Mesodermal cell (in vitro differentiated cells): ENCODE measurements at regions not wholly inside any gene's neighbourhood (a gene's known extent, or its start where the extent isn't known, plus 50 kb on each side); places are given as distances from the start of the nearest gene placed in this dataset.
"Not testable (repeated sequence)": the region's sequence is repeated elsewhere in the genome, so short reads cannot be mapped to it uniquely, and the experiment has no call there.

Experiments used
- H3K27ac ChIP-seq: 2 replicates; pipeline ENCODE4 v1.7.0; 2013; ENCODE audit warnings: mild to moderate bottlenecking, low read depth, low read length, moderate library complexity; ENCODE audit not compliant: severe bottlenecking
- H3K36me3 ChIP-seq: 2 replicates; pipeline ENCODE4 v1.7.1; 2013; ENCODE audit warnings: mild to moderate bottlenecking, low read length, moderate library complexity; ENCODE audit not compliant: control insufficient read depth, insufficient read depth
- H3K4me1 ChIP-seq: one replicate; pipeline ENCODE4 v1.7.1; 2013; ENCODE audit warnings: mild to moderate bottlenecking, low read length; ENCODE audit not compliant: insufficient read depth, control insufficient read depth, poor library complexity, severe bottlenecking
- H3K4me3 ChIP-seq: 2 replicates; pipeline ENCODE4 v1.7.0; 2013; ENCODE audit warnings: low read length, control low read depth, mild to moderate bottlenecking; ENCODE audit not compliant: insufficient read depth, poor library complexity, severe bottlenecking; ENCODE audit errors: extremely low read depth
- H3K9me3 ChIP-seq: 2 replicates; pipeline ENCODE4 v1.7.1; 2013; ENCODE audit warnings: mild to moderate bottlenecking, low read length, moderate library complexity; ENCODE audit not compliant: control insufficient read depth
- WGBS, 2 experiments: methylation state at CpG; one replicate each; pipeline ENCODE4 v1.1.5; 2013; ENCODE audit warnings: missing lambda C conversion rate in 2 of 2; ENCODE audit not compliant: insufficient coverage in 2 of 2; 5-methylcytosine and 5-hydroxymethylcytosine counted together

GRCh38 chr18:51543658-51544155 is 346.2 kb upstream of the MEX3C start:
- Histone ChIP-seq H3K36me3 (no peaks in the 10 kb centered on the region), H3K4me3 (no peak overlapping the region), H3K4me1 (no peaks in the 10 kb centered on the region), H3K27ac (no peak overlapping the region), H3K9me3 (no peaks in the 10 kb centered on the region)
- WGBS, 2 experiments = 89% methylated on average over 1 of the region's 1 CpG; no CpG with 5 or more reads in 1 of the 2 experiments

- Histone ChIP-seq H3K27ac (no peak overlapping the region), H3K4me1 (no peaks in the 10 kb centered on the region), H3K9me3 (no peaks in the 10 kb centered on the region), H3K4me3 (no peak overlapping the region), H3K36me3 (no peaks in the 10 kb centered on the region)
- WGBS, 2 experiments = 100% methylated on average over 1 to 2 of the region's 4 CpGs
Measured at GRCh38 chr18:51545446-51545845, 348.0 kb upstream of the MEX3C start.

GRCh38 chr18:51559198-51559901 is 361.9 kb upstream of the MEX3C start:
- H3K4me1 ChIP-seq = no peaks in the 10 kb centered on the region
- 100% methylated on average over 1 of the region's 2 CpGs for WGBS, 2 experiments
- H3K27ac ChIP-seq = no peak overlapping the region
- no peaks in the 10 kb centered on the region for H3K36me3 ChIP-seq
- no peak overlapping the region for H3K4me3 ChIP-seq
- H3K9me3 ChIP-seq = no peaks in the 10 kb centered on the region

GRCh38 chr18:51559902-51560287 is 362.4 kb upstream of the MEX3C start:
- Histone ChIP-seq H3K4me3 (no peak overlapping the region), H3K36me3 (no peaks in the 10 kb centered on the region), H3K4me1 (no peaks in the 10 kb centered on the region), H3K9me3 (no peaks in the 10 kb centered on the region), H3K27ac (no peak overlapping the region)
- 63% methylated on average over 1 of the region's 1 CpG; no CpG with 5 or more reads in 1 of the 2 experiments for WGBS, 2 experiments

- 100% methylated on average over 2 of the region's 4 CpGs; no CpG with 5 or more reads in 1 of the 2 experiments for WGBS, 2 experiments
- Histone ChIP-seq H3K4me3 (no peak overlapping the region), H3K4me1 (no peaks in the 10 kb centered on the region), H3K36me3 (no peaks in the 10 kb centered on the region), H3K27ac (no peak overlapping the region), H3K9me3 (no peaks in the 10 kb centered on the region)
Measured at GRCh38 chr18:51561821-51562220, 364.3 kb upstream of the MEX3C start.

- no peak overlapping the region for H3K27ac ChIP-seq
- no peaks in the 10 kb centered on the region for H3K9me3 ChIP-seq
- no peaks in the 10 kb centered on the region for H3K36me3 ChIP-seq
- 77 to 83% methylated on average over 1 to 3 of the region's 5 CpGs for WGBS, 2 experiments
- no peak overlapping the region for H3K4me3 ChIP-seq
- no peaks in the 10 kb centered on the region for H3K4me1 ChIP-seq
Measured at GRCh38 chr18:51562866-51563265, 365.4 kb upstream of the MEX3C start.

- 67 to 79% methylated on average over 4 to 6 of the region's 6 CpGs for WGBS, 2 experiments
- no peaks in the 10 kb centered on the region for H3K36me3 ChIP-seq
- no peak overlapping the region for H3K4me3 ChIP-seq
- no peaks in the 10 kb centered on the region for H3K4me1 ChIP-seq
- no peak overlapping the region for H3K27ac ChIP-seq
- H3K9me3 ChIP-seq = no peaks in the 10 kb centered on the region
Measured at GRCh38 chr18:51563396-51563795, 365.9 kb upstream of the MEX3C start.

GRCh38 chr18:51568151-51568550 is 370.7 kb upstream of the MEX3C start:
- WGBS, 2 experiments = 63% methylated on average over 1 of the region's 1 CpG; no CpG with 5 or more reads in 1 of the 2 experiments
- Histone ChIP-seq H3K9me3 (no peaks in the 10 kb centered on the region), H3K4me1 (no peaks in the 10 kb centered on the region), H3K36me3 (no peaks in the 10 kb centered on the region), H3K4me3 (no peak overlapping the region), H3K27ac (no peak overlapping the region)

GRCh38 chr18:51569153-51569552 is 371.7 kb upstream of the MEX3C start:
- Histone ChIP-seq H3K9me3 (no peaks in the 10 kb centered on the region), H3K27ac (no peak overlapping the region), H3K4me3 (no peak overlapping the region), H3K4me1 (no peaks in the 10 kb centered on the region), H3K36me3 (no peaks in the 10 kb centered on the region)
- 80 to 90% methylated on average over 1 to 2 of the region's 2 CpGs for WGBS, 2 experiments

GRCh38 chr18:51569561-51569960 is 372.1 kb upstream of the MEX3C start:
- Histone ChIP-seq H3K27ac (no peak overlapping the region), H3K4me3 (no peak overlapping the region), H3K36me3 (no peaks in the 10 kb centered on the region), H3K4me1 (no peaks in the 10 kb centered on the region), H3K9me3 (no peaks in the 10 kb centered on the region)
- WGBS, 2 experiments = 67 to 71% methylated on average over 1 to 2 of the region's 2 CpGs

- not testable (repeated sequence) for H3K4me1 ChIP-seq, H3K9me3 ChIP-seq, H3K4me3 ChIP-seq, H3K27ac ChIP-seq, H3K36me3 ChIP-seq
- WGBS, 2 experiments = 44 to 75% methylated on average over 1 to 3 of the region's 4 CpGs
Measured at GRCh38 chr18:51570071-51570470, 372.6 kb upstream of the MEX3C start.
